ENCODE measurements at regions not wholly inside any gene's neighbourhood (a gene's known extent, or its start where the extent isn't known, plus 50 kb on each side); places are given as distances from the start of the nearest gene placed in this dataset.
A peak's percentile ranks its signal among the peaks of the same experiment; 100 is the strongest.
"Not testable (repeated sequence)": the region's sequence is repeated elsewhere in the genome, so short reads cannot be mapped to it uniquely, and the experiment has no call there.

GRCh38 chr17:64781810-64782555 lies 119.9 kb upstream of the SMURF2 start:
- no peak for DNase-seq (ENCODE audit: low spot score)
- WGBS: 78% methylated on average over 17 of the region's 17 CpGs
- peak overlapping the region in 1 of 2 donors; percentile 37 for H3K4me3 ChIP-seq
- no peaks in the 10 kb centered on the region for H3K36me3 ChIP-seq
- H3K9me3 ChIP-seq: no peaks in the 10 kb centered on the region
- intact Hi-C loops (cut with DNase I): no loop called here
- H3K4me1 ChIP-seq (replicated peaks): peaks cover 14% of the 10 kb centered on the region
- H3K27ac ChIP-seq: no peak overlapping the region
- TF ChIP-seq, protein P1, sequence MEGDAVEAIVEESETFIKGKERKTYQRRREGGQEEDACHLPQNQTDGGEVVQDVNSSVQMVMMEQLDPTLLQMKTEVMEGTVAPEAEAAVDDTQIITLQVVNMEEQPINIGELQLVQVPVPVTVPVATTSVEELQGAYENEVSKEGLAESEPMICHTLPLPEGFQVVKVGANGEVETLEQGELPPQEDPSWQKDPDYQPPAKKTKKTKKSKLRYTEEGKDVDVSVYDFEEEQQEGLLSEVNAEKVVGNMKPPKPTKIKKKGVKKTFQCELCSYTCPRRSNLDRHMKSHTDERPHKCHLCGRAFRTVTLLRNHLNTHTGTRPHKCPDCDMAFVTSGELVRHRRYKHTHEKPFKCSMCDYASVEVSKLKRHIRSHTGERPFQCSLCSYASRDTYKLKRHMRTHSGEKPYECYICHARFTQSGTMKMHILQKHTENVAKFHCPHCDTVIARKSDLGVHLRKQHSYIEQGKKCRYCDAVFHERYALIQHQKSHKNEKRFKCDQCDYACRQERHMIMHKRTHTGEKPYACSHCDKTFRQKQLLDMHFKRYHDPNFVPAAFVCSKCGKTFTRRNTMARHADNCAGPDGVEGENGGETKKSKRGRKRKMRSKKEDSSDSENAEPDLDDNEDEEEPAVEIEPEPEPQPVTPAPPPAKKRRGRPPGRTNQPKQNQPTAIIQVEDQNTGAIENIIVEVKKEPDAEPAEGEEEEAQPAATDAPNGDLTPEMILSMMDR (IDR thresholded peaks at IDR 0.05): no peak
- TF ChIP-seq POLR2AphosphoS5 (IDR thresholded peaks at IDR 0.05) (no peak), POLR2A (IDR thresholded peaks at IDR 0.05) (no peak)
- no peaks in the 10 kb centered on the region for H3K27me3 ChIP-seq (replicated peaks; ENCODE audit: insufficient read depth)

- Histone ChIP-seq H3K36me3 (no peaks in the 10 kb centered on the region), H3K9me3 (no peaks in the 10 kb centered on the region), H3K4me1 (replicated peaks) (peaks cover 14% of the 10 kb centered on the region), H3K27ac (peak overlapping the region; percentile 45 to 50), H3K27me3 (replicated peaks; ENCODE audit: insufficient read depth) (no peaks in the 10 kb centered on the region), H3K4me3 (peak overlapping the region; percentile 30 to 37)
- 2% methylated on average over 37 of the region's 69 CpGs for WGBS
- peak; percentile 40 for DNase-seq (ENCODE audit: low spot score)
- intact Hi-C loops (cut with DNase I): no loop called here
- peak; percentile 13 for TF ChIP-seq POLR2A (IDR thresholded peaks at IDR 0.05)
- TF ChIP-seq POLR2AphosphoS5 (IDR thresholded peaks at IDR 0.05): no peak
- TF ChIP-seq, protein P1 (IDR thresholded peaks at IDR 0.05): no peak
These were observed 119.1 kb upstream of the SMURF2 start for GRCh38 chr17:64781014-64781756.

DNA sequence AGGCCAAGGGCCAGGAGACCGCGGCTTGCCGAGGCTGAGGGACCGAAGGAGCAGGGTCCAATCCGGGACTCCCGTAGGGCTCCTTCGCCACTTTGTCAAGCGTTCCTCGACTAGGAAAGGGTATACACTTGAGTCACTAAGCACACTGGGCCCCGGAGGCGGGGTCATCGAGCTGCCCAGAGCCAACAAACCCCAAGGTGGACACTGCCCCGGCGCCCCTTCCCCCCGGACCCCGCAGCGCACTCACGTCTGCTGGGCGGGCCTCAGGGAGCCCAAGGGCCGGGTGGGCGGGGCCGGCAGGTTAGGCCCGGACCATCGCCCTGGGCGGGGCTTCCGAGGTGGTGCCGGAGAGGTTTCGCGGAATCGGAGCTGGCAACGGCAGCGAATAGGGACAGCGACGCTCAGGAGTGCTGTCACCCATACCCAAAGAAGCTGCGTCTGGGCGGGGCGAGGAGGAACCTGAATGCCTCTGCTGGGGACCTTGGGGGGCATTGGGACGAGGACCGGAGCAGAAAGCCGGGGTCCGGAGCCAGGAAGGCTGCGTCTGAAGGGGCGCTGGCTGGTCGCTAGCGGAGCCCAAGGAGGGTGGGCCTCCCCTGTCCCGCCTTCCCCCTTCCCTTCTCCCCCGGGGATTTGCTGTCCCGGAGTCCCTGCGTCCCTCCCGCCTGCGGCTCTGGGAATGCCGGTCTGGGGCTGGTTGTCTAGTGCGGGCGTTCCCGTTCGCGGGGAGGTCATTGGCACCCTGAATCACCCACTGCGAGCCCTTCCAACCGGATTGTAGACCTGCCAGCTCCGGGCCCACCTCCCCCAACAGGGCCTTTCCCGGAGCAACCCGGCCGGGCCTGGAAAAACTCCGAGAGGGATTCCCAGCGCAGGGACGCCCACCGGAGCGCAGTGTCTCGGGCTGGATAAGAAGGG lies 118.2 kb upstream of the SMURF2 start:
- DNase-seq (ENCODE audit: low spot score): peak; percentile 74
- peaks cover 14% of the 10 kb centered on the region for H3K4me1 ChIP-seq (replicated peaks)
- TF ChIP-seq, protein P1 (IDR thresholded peaks at IDR 0.05): no peak
- TF ChIP-seq POLR2AphosphoS5 (IDR thresholded peaks at IDR 0.05) (peak; percentile 61), POLR2A (IDR thresholded peaks at IDR 0.05) (peak; percentile 56)
- H3K27me3 ChIP-seq (replicated peaks; ENCODE audit: insufficient read depth): no peaks in the 10 kb centered on the region
- intact Hi-C loops (cut with DNase I): no loop called here
- H3K36me3 ChIP-seq: no peaks in the 10 kb centered on the region
- 2% methylated on average over 64 of the region's 69 CpGs for WGBS
- H3K9me3 ChIP-seq: no peaks in the 10 kb centered on the region
- H3K4me3 ChIP-seq: peak overlapping the region; percentile 30 to 37
- peak overlapping the region; percentile 45 to 50 for H3K27ac ChIP-seq

- Histone ChIP-seq H3K36me3 (no peaks in the 10 kb centered on the region), H3K4me3 (peak overlapping the region; percentile 30 to 37), H3K27ac (no peak overlapping the region), H3K27me3 (replicated peaks; ENCODE audit: insufficient read depth) (no peaks in the 10 kb centered on the region), H3K4me1 (replicated peaks) (peaks cover 14% of the 10 kb centered on the region), H3K9me3 (no peaks in the 10 kb centered on the region)
- TF ChIP-seq POLR2A (IDR thresholded peaks at IDR 0.05) (no peak), POLR2AphosphoS5 (IDR thresholded peaks at IDR 0.05) (no peak)
- TF ChIP-seq, protein P1 (IDR thresholded peaks at IDR 0.05): no peak
- 15% methylated on average over 21 of the region's 43 CpGs for WGBS
- DNase-seq (ENCODE audit: low spot score): no peak
- intact Hi-C loops (cut with DNase I): no loop called here
These were observed 117.4 kb upstream of the SMURF2 start for GRCh38 chr17:64779376-64780095.

DNA sequence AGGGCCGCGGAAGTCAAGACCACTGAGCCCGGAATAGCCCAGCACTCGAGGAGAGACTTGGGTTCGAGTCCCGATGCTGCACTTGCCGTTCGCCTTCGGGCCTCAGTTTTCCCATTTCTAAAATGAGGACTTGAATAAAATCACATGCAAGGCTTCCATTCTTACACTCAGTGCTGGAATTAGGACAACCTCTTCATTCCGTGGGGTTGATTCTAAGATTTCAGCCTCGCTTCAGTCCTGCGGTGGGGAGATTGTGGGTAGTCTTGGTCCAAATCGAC lies 116.9 kb upstream of the SMURF2 start:
- Histone ChIP-seq H3K4me3 (peak overlapping the region in 1 of 2 donors; percentile 27), H3K4me1 (replicated peaks) (peaks cover 14% of the 10 kb centered on the region)
- H3K27me3 ChIP-seq (replicated peaks; ENCODE audit: insufficient read depth); intact Hi-C loops (cut with DNase I); DNase-seq (ENCODE audit: low spot score); H3K27ac ChIP-seq; H3K36me3 ChIP-seq; H3K9me3 ChIP-seq: not testable (repeated sequence)
- 24% methylated on average over 13 of the region's 13 CpGs for WGBS
